GM18907 (cell line): ENCODE measurements at regions not wholly inside any gene's neighbourhood (a gene's known extent, or its start where the extent isn't known, plus 50 kb on each side); places are given as distances from the start of the nearest gene placed in this dataset.

Source experiments
- ATAC-seq: cut with Tn5 transposase; IDR thresholded peaks from one replicate; pipeline ENCODE4 v1.9.1; 2021; ENCODE audit warnings: mild to moderate bottlenecking, moderate library complexity; ENCODE audit not compliant: unreplicated experiment

GRCh38 chr4:36394352-36394903 lies 113.0 kb downstream of the DTHD1 start:
- no peak for ATAC-seq

- peak; percentile 67 for ATAC-seq
Measured at GRCh38 chr4:36399762-36400353, 118.4 kb downstream of the DTHD1 start.

GRCh38 chr4:36402008-36402758 lies 120.8 kb downstream of the DTHD1 start:
- ATAC-seq: no peak

- ATAC-seq: no peak
Measured at GRCh38 chr4:36411338-36411737, 129.9 kb downstream of the DTHD1 start.

- ATAC-seq: no peak
Measured at GRCh38 chr4:36414248-36414647, 132.8 kb downstream of the DTHD1 start.

- ATAC-seq: no peak
Measured at GRCh38 chr4:36417146-36417545, 135.7 kb downstream of the DTHD1 start.

GRCh38 chr4:36420111-36420679 lies 138.8 kb downstream of the DTHD1 start:
- ATAC-seq: no peak

GRCh38 chr4:36422607-36423006 lies 141.2 kb downstream of the DTHD1 start:
- no peak for ATAC-seq

- ATAC-seq: no peak
Measured at GRCh38 chr4:36426741-36427140, 145.3 kb downstream of the DTHD1 start.

- ATAC-seq: no peak
Measured at GRCh38 chr4:36427696-36428095, 146.3 kb downstream of the DTHD1 start.

GRCh38 chr4:36432586-36432985 lies 151.2 kb downstream of the DTHD1 start:
- ATAC-seq: no peak

- no peak for ATAC-seq
Measured at GRCh38 chr4:36439556-36439955, 158.1 kb downstream of the DTHD1 start.

GRCh38 chr4:36445480-36445879 lies 164.1 kb downstream of the DTHD1 start:
- ATAC-seq: no peak

GRCh38 chr4:36446275-36446674 lies 164.9 kb downstream of the DTHD1 start:
- no peak for ATAC-seq

- no peak for ATAC-seq
Measured at GRCh38 chr4:36461344-36461743, 179.9 kb downstream of the DTHD1 start.

GRCh38 chr4:36467670-36468069 lies 186.3 kb downstream of the DTHD1 start:
- no peak for ATAC-seq

GRCh38 chr4:36471903-36472302 lies 190.5 kb downstream of the DTHD1 start:
- no peak for ATAC-seq

- no peak for ATAC-seq
Measured at GRCh38 chr4:36476135-36476534, 194.7 kb downstream of the DTHD1 start.

- ATAC-seq: no peak
Measured at GRCh38 chr4:36477861-36478260, 196.4 kb downstream of the DTHD1 start.

- no peak for ATAC-seq
Measured at GRCh38 chr4:36485885-36486284, 204.5 kb downstream of the DTHD1 start.

- no peak for ATAC-seq
Measured at GRCh38 chr4:36489798-36490197, 208.4 kb downstream of the DTHD1 start.

GRCh38 chr4:36492041-36492440 lies 210.6 kb downstream of the DTHD1 start:
- ATAC-seq: no peak
